Neural cell (in vitro differentiated cells): ENCODE measurements at regions not wholly inside any gene's neighbourhood (a gene's known extent, or its start where the extent isn't known, plus 50 kb on each side); places are given as distances from the start of the nearest gene placed in this dataset.
A peak's percentile ranks its signal among the peaks of the same experiment; 100 is the strongest.

Source experiments
- CTCF ChIP-seq: fragments of 450-650 bp; IDR thresholded peaks from 2 replicates; pipeline ENCODE4 v1.5.1; 2014; ENCODE audit warnings: antibody characterized with exemption, mild to moderate bottlenecking, moderate library complexity; ENCODE audit not compliant: poor library complexity, severe bottlenecking
- EZH2 ChIP-seq: fragments of 200-600, 300-800 bp; shearing (Covaris generic), sonication (generic); IDR thresholded peaks from 2 replicates; pipeline ENCODE4 v1.6.1; 2014; ENCODE audit warnings: antibody characterized with exemption, low read length, borderline replicate concordance, mild to moderate bottlenecking; ENCODE audit not compliant: insufficient read depth, poor library complexity, severe bottlenecking
- POLR2AphosphoS5 ChIP-seq: IDR thresholded peaks from 2 replicates; pipeline ENCODE4 v1.6.1; 2012
- RAD21 ChIP-seq: fragments of 450-650 bp; conservative IDR thresholded peaks from 2 replicates; pipeline ENCODE4 v1.6.1; 2014; ENCODE audit warnings: antibody characterized with exemption, mild to moderate bottlenecking, moderate library complexity
- SMC3 ChIP-seq: fragments of 450-650 bp; conservative IDR thresholded peaks from 2 replicates; pipeline ENCODE4 v1.6.1; 2014; ENCODE audit warnings: antibody characterized with exemption, mild to moderate bottlenecking, moderate library complexity; ENCODE audit not compliant: poor library complexity
- TAF1 ChIP-seq: IDR thresholded peaks from 2 replicates; pipeline ENCODE4 v1.6.1; 2012; ENCODE audit warnings: low read depth

GRCh38 chr10:61835069-61835945 is 66.2 kb upstream of the ARID5B start:
- peak; percentile 59 for TF ChIP-seq CTCF
- no peak for TF ChIP-seq POLR2AphosphoS5
- TF ChIP-seq TAF1 = no peak
- TF ChIP-seq EZH2 = no peak
- peak; percentile 64 for TF ChIP-seq RAD21
- peak; percentile 70 for TF ChIP-seq SMC3
